ENCODE measurements at regions not wholly inside any gene's neighbourhood (a gene's known extent, or its start where the extent isn't known, plus 50 kb on each side); places are given as distances from the start of the nearest gene placed in this dataset.

DNA sequence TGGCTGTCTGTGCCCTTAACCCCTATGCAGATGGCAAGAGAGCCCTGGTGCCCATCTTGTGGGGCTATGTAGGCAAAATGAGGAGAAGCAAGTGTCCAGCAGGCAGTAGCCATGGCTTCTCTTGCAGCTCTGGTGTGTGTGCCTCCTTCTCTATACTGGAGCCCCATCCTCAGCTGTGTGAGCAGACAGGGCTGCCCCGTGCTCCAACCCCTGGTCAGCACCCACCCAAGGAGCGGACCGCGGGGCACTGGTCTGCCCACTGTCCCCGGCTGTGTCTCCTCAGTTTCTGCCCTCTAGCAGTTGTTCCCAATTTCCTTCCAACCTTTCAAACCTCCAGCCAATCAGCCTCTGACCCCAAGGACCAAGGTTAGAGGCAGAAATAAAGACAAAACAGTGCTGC lies 134.9 kb upstream of the GLI2 start:
- no peak overlapping the region for H3K56ac ChIP-seq (replicated peaks; ENCODE audit: insufficient read length, low read depth, low read length)
- H3K79me1 ChIP-seq (ENCODE audit: low read depth, low read length) = no peaks in the 10 kb centered on the region
- no peak overlapping the region for H3K14ac ChIP-seq (ENCODE audit: insufficient read length)
- H3K4me1 ChIP-seq (replicated peaks in 1 of 4; ENCODE audit: control insufficient read depth in 3 of 4, insufficient read depth in 4 of 4, low read length in 3 of 4) = peaks cover 0 to 4% (median 2%) of the 10 kb centered on the region in 4 experiments; a peak in 4 of 7 replicates
- H2AFZ ChIP-seq (ENCODE audit: low read length) = no peak overlapping the region
- no peaks in the 10 kb centered on the region for H3K9me3 ChIP-seq (ENCODE audit: insufficient read depth in 2 of 2, low read depth in 1 of 2, low read length in 1 of 2)
- H2BK20ac ChIP-seq (ENCODE audit: low read length) = no peak overlapping the region
- H2AK5ac ChIP-seq (ENCODE audit: low read depth, low read length) = no peak overlapping the region
- no peaks in the 10 kb centered on the region for H3K36me3 ChIP-seq (ENCODE audit: control insufficient read depth in 2 of 4, insufficient read depth in 4 of 4, low read length in 3 of 4)
- H4K8ac ChIP-seq (ENCODE audit: extremely low read depth, insufficient read depth, low read length) = no peak overlapping the region
- no peak overlapping the region for H4K91ac ChIP-seq (replicated peaks; ENCODE audit: insufficient read length, low read length)
- POLR2A ChIA-PET (ENCODE audit: partially characterized antibody) = interaction anchor here (0.9 kb wide), 1 partner anchor 10 kb away, joined by 3 read pairs; no protein-coding TSS in a partner anchor
- no peak overlapping the region for H3K4ac ChIP-seq (replicated peaks; ENCODE audit: insufficient read length, low read depth, low read length)
- FAIRE-seq = no peak
- CTCF ChIA-PET (ENCODE audit: partially characterized antibody) = interaction anchor here (1.2 to 2.0 kb wide), 3 partner anchors 11 to 69 kb away, joined by 3 to 5 read pairs (median 5); no protein-coding TSS in a partner anchor
- H3K9ac ChIP-seq (replicated peaks in 1 of 4; ENCODE audit: extremely low read depth in 1 of 4, low read depth in 3 of 4, low read length in 3 of 4) = no peak overlapping the region
- H3K27me3 ChIP-seq (replicated peaks in 1 of 4; ENCODE audit: control insufficient read depth in 3 of 4, extremely low read depth in 1 of 4, insufficient read depth in 3 of 4, low read length in 3 of 4) = peaks cover 0 to 4% (median under 1%) of the 10 kb centered on the region in 4 experiments; a peak in 1 of 7 replicates
- no peak overlapping the region for H2BK120ac ChIP-seq (replicated peaks; ENCODE audit: low read depth, low read length)
- H3K18ac ChIP-seq (ENCODE audit: extremely low read depth, low read length) = no peak overlapping the region
- no peak overlapping the region for H3K4me3 ChIP-seq (ENCODE audit: extremely low read depth in 1 of 4, insufficient read depth in 2 of 4, low read depth in 3 of 4, low read length in 4 of 4)
- no peak for TF ChIP-seq TEAD4 (IDR thresholded peaks at IDR 0.05; ENCODE audit: low read depth, low read length)
- no peak for TF ChIP-seq CEBPB (IDR thresholded peaks at IDR 0.05; ENCODE audit: low read depth, low read length)
- no peak for TF ChIP-seq MAFK (IDR thresholded peaks at IDR 0.05; ENCODE audit: low read depth, low read length)
- no peak for TF ChIP-seq CREB1 (IDR thresholded peaks at IDR 0.05)
- no peak for TF ChIP-seq BRCA1 (IDR thresholded peaks at IDR 0.05; ENCODE audit: low read depth, low read length)
- TF ChIP-seq RBBP5 (IDR thresholded peaks at IDR 0.05; ENCODE audit: borderline replicate concordance, low read depth, low read length) = no peak
- no peak for TF ChIP-seq SP4 (IDR thresholded peaks at IDR 0.05; ENCODE audit: low read length)
- TF ChIP-seq ASH2L (IDR thresholded peaks at IDR 0.05; ENCODE audit: low read length) = no peak
- TF ChIP-seq RXRA (IDR thresholded peaks at IDR 0.05; ENCODE audit: insufficient read depth, low read depth, low read length) = no peak
- TF ChIP-seq SRF (IDR thresholded peaks at IDR 0.05; ENCODE audit: low read depth, low read length) = no peak
- TF ChIP-seq BCL11A (IDR thresholded peaks at IDR 0.05; ENCODE audit: low read depth in 2 of 2, low read length in 2 of 2) = no peak
- TF ChIP-seq EGR1 (IDR thresholded peaks at IDR 0.05; ENCODE audit: borderline replicate concordance, low read depth, low read length) = no peak
- TF ChIP-seq SP2 (IDR thresholded peaks at IDR 0.05; ENCODE audit: low read length) = no peak
- TF ChIP-seq KDM5A (IDR thresholded peaks at IDR 0.05; ENCODE audit: low read length) = no peak
- H3K79me2 ChIP-seq (ENCODE audit: control insufficient read depth in 1 of 2, insufficient read depth in 2 of 2, low read length in 2 of 2) = no peaks in the 10 kb centered on the region
- no peak overlapping the region for H2BK15ac ChIP-seq (ENCODE audit: low read length)
- no peak for DNase-seq (ENCODE audit: low read depth in 1 of 2, low spot score in 2 of 2)
- H2BK5ac ChIP-seq (ENCODE audit: low read depth, low read length) = no peak overlapping the region
- no peak overlapping the region for H3K23ac ChIP-seq (ENCODE audit: insufficient read length)
- no peak overlapping the region for H3K4me2 ChIP-seq (ENCODE audit: insufficient read depth in 1 of 2, low read depth in 2 of 2, low read length in 2 of 2)
- H3K23me2 ChIP-seq (ENCODE audit: low read depth, low read length) = no peaks in the 10 kb centered on the region; the same call in 1 of the 2 replicates
- 92% methylated on average over 5 of the region's 5 CpGs; no CpG with 5 or more reads in 1 of the 2 experiments for WGBS, 2 experiments (ENCODE audit: extremely low coverage in 1 of 2, insufficient coverage in 1 of 2, insufficient read length in 1 of 2, insufficient replicate concordance in 2 of 2, low coverage in 1 of 2, low lambda C conversion rate in 2 of 2, missing lambda C conversion rate in 1 of 2)
- H3K27ac ChIP-seq (ENCODE audit: low read depth, low read length) = no peak overlapping the region
- H2BK12ac ChIP-seq (ENCODE audit: low read depth, low read length) = no peak overlapping the region
- no peak overlapping the region for H4K5ac ChIP-seq (ENCODE audit: insufficient read length, low read depth, low read length)
- no peaks in the 10 kb centered on the region for H4K20me1 ChIP-seq (replicated peaks in 1 of 2; ENCODE audit: control insufficient read depth in 1 of 2, insufficient read depth in 2 of 2, low read length in 2 of 2)
